Endothelial cell of umbilical vein (primary cell): ENCODE measurements at regions not wholly inside any gene's neighbourhood (a gene's known extent, or its start where the extent isn't known, plus 50 kb on each side); places are given as distances from the start of the nearest gene placed in this dataset.

Experiments
- BruUV-seq: library from RNA; stranded (reverse); fragments of 400-500 nt; replicated peaks from 2 replicates; lab custom pipeline; 2021; lab: Mats Ljungman, UMichigan
- CTCF ChIA-PET: fragments of 300-600, 350-600 bp; sonication (Branson Sonifier 250); formaldehyde crosslinking; loops from one replicate; lab custom pipeline; 2021; ENCODE audit warnings: antibody characterized with exemption, inconsistent platforms; lab: Charles Lee
- POLR2A ChIA-PET: fragments of 300-600, 350-600 bp; sonication (Branson Sonifier 250); formaldehyde crosslinking; loops from one replicate; lab custom pipeline; 2021; ENCODE audit warnings: antibody characterized with exemption, inconsistent platforms; lab: Charles Lee
- DNase-seq: peaks from one replicate; pipeline ENCODE4 v3.0.0-alpha.2; 2011; ENCODE audit warnings: low read depth, low spot score
- FAIRE-seq: peaks from 2 replicates; lab custom pipeline; 2011; peaks lifted over from hg19 to GRCh38; lab: Jason Lieb, UNC
- H2AFZ ChIP-seq: 2 replicates; pipeline ENCODE4 v1.6.0; 2012; ENCODE audit warnings: low read depth, low read length, control low read depth, inconsistent platforms
- H3K27ac ChIP-seq: 2 replicates; pipeline ENCODE4 v1.5.1; 2011; ENCODE audit warnings: low read depth, mild to moderate bottlenecking, control low read depth, low read length, moderate library complexity; ENCODE audit not compliant: insufficient read depth
- H3K27me3 ChIP-seq, 2 experiments: 2 replicates each; pipeline versions ENCODE4 v1.6.0 to v1.6.1; 2011; ENCODE audit warnings: low read length in 2 of 2, mixed read lengths in 1 of 2; ENCODE audit not compliant: control insufficient read depth in 2 of 2, insufficient read depth in 2 of 2
- H3K36me3 ChIP-seq, 2 experiments: 2 replicates in 1 of 2; 3 replicates in 1 of 2; pipeline ENCODE4 v1.5.1; 2011; ENCODE audit warnings: low read length in 2 of 2, mild to moderate bottlenecking in 1 of 2, moderate library complexity in 1 of 2; ENCODE audit not compliant: control insufficient read depth in 2 of 2, insufficient read depth in 2 of 2; ENCODE audit errors: extremely low read depth in 1 of 2
- H3K4me1 ChIP-seq: 3 replicates; pipeline ENCODE4 v1.5.1; 2011; ENCODE audit warnings: mild to moderate bottlenecking, low read length; ENCODE audit not compliant: control insufficient read depth, insufficient read depth; ENCODE audit errors: extremely low read depth
- H3K4me2 ChIP-seq: 2 replicates; pipeline ENCODE4 v1.6.1; 2011; ENCODE audit warnings: low read length, control low read depth, mixed read lengths; ENCODE audit not compliant: insufficient read depth
- H3K4me3 ChIP-seq, 3 experiments: fragments of 200-600 bp in 1 of 3; sonication (generic), shearing (Covaris generic) in 1 of 3; replicated peaks in 1 of 3; 2 replicates each; pipeline ENCODE4 v1.5.1; 2011 to 2016; ENCODE audit warnings: control low read depth in 3 of 3, low read length in 3 of 3, mild to moderate bottlenecking in 2 of 3, inconsistent platforms in 1 of 3, low read depth in 1 of 3, moderate library complexity in 1 of 3; ENCODE audit not compliant: insufficient read depth in 1 of 3
- H3K79me2 ChIP-seq: 2 replicates; pipeline ENCODE4 v1.6.0; 2012; ENCODE audit warnings: low read length, inconsistent platforms; ENCODE audit not compliant: control insufficient read depth, insufficient read depth
- H3K9ac ChIP-seq: replicated peaks from 2 replicates; pipeline ENCODE3; 2011; ENCODE audit warnings: low read length, control low read depth; ENCODE audit not compliant: insufficient read depth; ENCODE audit errors: extremely low read depth
- H3K9me1 ChIP-seq: replicated peaks from 3 replicates; pipeline ENCODE4 v1.6.0; 2011; ENCODE audit warnings: mild to moderate bottlenecking, low read length; ENCODE audit not compliant: control insufficient read depth, insufficient read depth; ENCODE audit errors: extremely low read depth
- H3K9me3 ChIP-seq: replicated peaks from 2 replicates; pipeline ENCODE4 v1.5.1; 2012; ENCODE audit warnings: low read length, inconsistent platforms; ENCODE audit not compliant: control insufficient read depth, insufficient read depth
- H4K20me1 ChIP-seq: replicated peaks from 2 replicates; pipeline ENCODE3; 2011; ENCODE audit warnings: mild to moderate bottlenecking, low read length; ENCODE audit not compliant: control insufficient read depth, insufficient read depth; ENCODE audit errors: extremely low read depth
- EZH2 ChIP-seq: IDR thresholded peaks from 2 replicates; pipeline ENCODE4 v1.6.1; 2012; ENCODE audit warnings: borderline replicate concordance, low read depth, mild to moderate bottlenecking, moderate library complexity, low read length, inconsistent platforms; ENCODE audit not compliant: severe bottlenecking
- FOS ChIP-seq: IDR thresholded peaks from 2 replicates; pipeline ENCODE4 v1.6.1; 2011; ENCODE audit warnings: mild to moderate bottlenecking, low read length, moderate library complexity, borderline replicate concordance; ENCODE audit not compliant: insufficient read depth
- GATA2 ChIP-seq: IDR thresholded peaks from 2 replicates; pipeline ENCODE4 v1.7.0; 2011; ENCODE audit warnings: low read depth, mild to moderate bottlenecking, moderate library complexity, mixed read lengths, low read length; ENCODE audit not compliant: insufficient read length, insufficient read depth
- JUN ChIP-seq: IDR thresholded peaks from 2 replicates; pipeline ENCODE4 v1.6.1; 2011; ENCODE audit warnings: borderline replicate concordance, low read depth; ENCODE audit not compliant: insufficient read length, insufficient read depth
- MYC ChIP-seq: IDR thresholded peaks from one replicate; pipeline ENCODE4 v1.6.1; 2011; ENCODE audit warnings: mild to moderate bottlenecking, low read depth, low read length
- POLR2A ChIP-seq: IDR thresholded peaks from 2 replicates; pipeline ENCODE4 v1.6.1; 2012; ENCODE audit warnings: low read depth, mild to moderate bottlenecking, control low read depth, low read length
- POLR2AphosphoS5 ChIP-seq: IDR thresholded peaks from 2 replicates; pipeline ENCODE4 v1.6.1; 2012; ENCODE audit warnings: low read depth, mild to moderate bottlenecking, control low read depth, low read length, moderate library complexity; ENCODE audit not compliant: insufficient read depth
- dilution Hi-C: fragments of 300-500 bp; cut with MboI; formaldehyde crosslinking; loops from one replicate; pipeline ENCODE4 v1.15.0; 2019; ENCODE audit warnings: low sequenced_read_pairs; ENCODE audit not compliant: extremely low pct_ligation_motif_present
- intact Hi-C: fragments of 100-400 bp; cut with micrococcal nuclease; formaldehyde crosslinking; loops from one replicate; pipeline ENCODE4 v1.10.0; 2022
- TF ChIP-seq, protein P1 (sequence below): IDR thresholded peaks from 2 replicates; pipeline ENCODE4 v1.6.1; 2011; ENCODE audit not compliant: insufficient read depth, insufficient read length
- TF ChIP-seq, protein P2 (sequence below), 2 donors: IDR thresholded peaks; 1 replicate in 1 of 2; 2 replicates in 1 of 2; pipeline ENCODE4 v1.5.1; 2011; ENCODE audit warnings: low read length in 2 of 2, mild to moderate bottlenecking in 2 of 2, moderate library complexity in 2 of 2, control low read depth in 1 of 2, inconsistent platforms in 1 of 2, low read depth in 1 of 2; ENCODE audit not compliant: insufficient read depth in 1 of 2; ENCODE audit errors: extremely low read depth in 1 of 2

DNA sequence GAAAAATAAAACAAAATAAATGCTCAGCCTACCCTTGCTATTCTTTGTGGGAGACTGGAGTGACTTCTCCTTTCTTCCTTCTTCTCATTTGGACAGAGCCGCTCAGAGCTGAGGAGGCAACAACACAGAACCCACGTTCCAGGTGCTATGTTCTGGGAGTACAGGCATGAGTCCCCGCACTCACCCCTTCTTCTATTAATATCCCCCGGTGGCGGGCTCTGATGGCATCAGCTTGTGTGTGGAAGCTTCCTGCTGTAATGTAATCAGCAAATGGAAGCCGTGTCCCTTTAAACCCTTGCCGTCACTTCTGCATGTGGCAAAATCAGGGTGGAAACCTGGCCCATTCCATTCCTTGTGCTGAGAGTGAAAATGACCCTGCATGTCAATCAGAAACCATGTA lies 116.9 kb upstream of the ADARB2 start:
- BruUV-seq: no TSS peak
- H4K20me1 ChIP-seq: no peaks in the 10 kb centered on the region
- CTCF ChIA-PET: no interaction called here
- DNase-seq (no peak), FAIRE-seq (no peak)
- H3K9me1 ChIP-seq: no peaks in the 10 kb centered on the region
- no peak for TF ChIP-seq POLR2AphosphoS5
- no peak for TF ChIP-seq JUN
- TF ChIP-seq EZH2: no peak
- TF ChIP-seq MYC: no peak
- TF ChIP-seq, protein P1, sequence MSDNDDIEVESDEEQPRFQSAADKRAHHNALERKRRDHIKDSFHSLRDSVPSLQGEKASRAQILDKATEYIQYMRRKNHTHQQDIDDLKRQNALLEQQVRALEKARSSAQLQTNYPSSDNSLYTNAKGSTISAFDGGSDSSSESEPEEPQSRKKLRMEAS: no peak
- no peak for TF ChIP-seq FOS
- H2AFZ ChIP-seq: no peak overlapping the region
- POLR2A ChIA-PET: no interaction called here
- no peak overlapping the region for H3K27ac ChIP-seq
- peaks cover 8% of the 10 kb centered on the region for H3K9me3 ChIP-seq
- no peaks in the 10 kb centered on the region for H3K4me1 ChIP-seq
- H3K79me2 ChIP-seq: no peaks in the 10 kb centered on the region
- H3K4me2 ChIP-seq: no peak overlapping the region
- H3K4me3 ChIP-seq: no peak overlapping the region
- H3K36me3 ChIP-seq: no peaks in the 10 kb centered on the region
- no peak overlapping the region for H3K9ac ChIP-seq
- dilution Hi-C loops: no loop called here
- no peaks in the 10 kb centered on the region for H3K27me3 ChIP-seq
- intact Hi-C loops: no loop called here

DNA sequence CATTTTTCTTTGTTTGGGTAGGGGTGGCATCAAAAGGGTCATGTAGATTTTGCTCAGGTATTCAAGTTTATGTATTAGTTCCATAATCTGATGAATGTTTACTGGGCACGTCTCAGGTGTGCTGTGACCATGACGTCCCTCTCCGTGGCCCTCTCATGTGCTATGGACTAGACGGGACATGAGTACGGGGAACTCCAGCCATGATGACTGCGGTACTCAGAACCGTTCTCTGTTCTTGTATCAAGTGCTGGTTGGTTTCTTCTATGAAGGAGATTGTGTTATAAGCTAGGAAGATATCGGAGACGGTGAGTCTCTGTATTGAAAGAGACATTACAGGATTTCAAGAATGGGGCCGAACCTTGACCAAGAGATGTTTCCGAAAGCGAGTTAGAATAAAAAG lies 116.5 kb upstream of the ADARB2 start:
- intact Hi-C loops (no loop called here), dilution Hi-C loops (no loop called here)
- Histone ChIP-seq H3K9ac (no peak overlapping the region), H2AFZ (no peak overlapping the region), H3K4me3 (no peak overlapping the region), H3K4me2 (no peak overlapping the region), H3K4me1 (no peaks in the 10 kb centered on the region), H3K79me2 (no peaks in the 10 kb centered on the region), H3K27me3 (no peaks in the 10 kb centered on the region), H4K20me1 (no peaks in the 10 kb centered on the region), H3K36me3 (no peaks in the 10 kb centered on the region), H3K9me1 (no peaks in the 10 kb centered on the region), H3K9me3 (peaks cover 8% of the 10 kb centered on the region), H3K27ac (no peak overlapping the region)
- BruUV-seq: no TSS peak
- ChIA-PET POLR2A (no interaction called here), CTCF (no interaction called here)
- no peak for FAIRE-seq
- DNase-seq: no peak
- TF ChIP-seq POLR2AphosphoS5 (no peak), JUN (no peak), GATA2 (no peak), FOS (no peak), MYC (no peak), EZH2 (no peak), POLR2A (no peak)
- TF ChIP-seq, protein P1: no peak
- TF ChIP-seq, protein P2, sequence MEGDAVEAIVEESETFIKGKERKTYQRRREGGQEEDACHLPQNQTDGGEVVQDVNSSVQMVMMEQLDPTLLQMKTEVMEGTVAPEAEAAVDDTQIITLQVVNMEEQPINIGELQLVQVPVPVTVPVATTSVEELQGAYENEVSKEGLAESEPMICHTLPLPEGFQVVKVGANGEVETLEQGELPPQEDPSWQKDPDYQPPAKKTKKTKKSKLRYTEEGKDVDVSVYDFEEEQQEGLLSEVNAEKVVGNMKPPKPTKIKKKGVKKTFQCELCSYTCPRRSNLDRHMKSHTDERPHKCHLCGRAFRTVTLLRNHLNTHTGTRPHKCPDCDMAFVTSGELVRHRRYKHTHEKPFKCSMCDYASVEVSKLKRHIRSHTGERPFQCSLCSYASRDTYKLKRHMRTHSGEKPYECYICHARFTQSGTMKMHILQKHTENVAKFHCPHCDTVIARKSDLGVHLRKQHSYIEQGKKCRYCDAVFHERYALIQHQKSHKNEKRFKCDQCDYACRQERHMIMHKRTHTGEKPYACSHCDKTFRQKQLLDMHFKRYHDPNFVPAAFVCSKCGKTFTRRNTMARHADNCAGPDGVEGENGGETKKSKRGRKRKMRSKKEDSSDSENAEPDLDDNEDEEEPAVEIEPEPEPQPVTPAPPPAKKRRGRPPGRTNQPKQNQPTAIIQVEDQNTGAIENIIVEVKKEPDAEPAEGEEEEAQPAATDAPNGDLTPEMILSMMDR (IDR thresholded peaks at IDR 0.05; ENCODE audit: extremely low read depth in 1 of 2, insufficient read depth in 1 of 2, low read depth in 1 of 2, low read length in 2 of 2): no peak
